ENCODE measurements at regions not wholly inside any gene's neighbourhood (a gene's known extent, or its start where the extent isn't known, plus 50 kb on each side); places are given as distances from the start of the nearest gene placed in this dataset.

DNA sequence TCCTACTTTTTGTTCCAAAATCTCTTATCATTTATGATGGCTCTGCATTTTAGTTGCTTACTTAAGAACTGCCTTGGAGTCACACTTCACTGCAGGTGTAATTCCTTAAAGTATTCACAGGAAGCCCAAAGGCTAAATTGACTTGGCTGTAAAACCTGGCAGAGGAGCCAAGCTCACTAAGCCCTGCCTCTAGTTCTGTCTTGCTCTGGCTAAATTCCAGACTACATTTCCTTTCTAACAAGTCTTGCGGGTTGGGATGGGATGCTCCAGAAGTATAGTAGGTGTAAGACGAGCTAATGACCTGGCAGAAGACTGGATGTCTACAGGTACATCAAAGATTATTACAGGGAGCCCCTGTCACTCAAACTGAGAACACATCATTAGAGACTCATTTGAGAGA, 924.0 kb upstream of the INTU start:
- DNase-seq, result no peak

DNA sequence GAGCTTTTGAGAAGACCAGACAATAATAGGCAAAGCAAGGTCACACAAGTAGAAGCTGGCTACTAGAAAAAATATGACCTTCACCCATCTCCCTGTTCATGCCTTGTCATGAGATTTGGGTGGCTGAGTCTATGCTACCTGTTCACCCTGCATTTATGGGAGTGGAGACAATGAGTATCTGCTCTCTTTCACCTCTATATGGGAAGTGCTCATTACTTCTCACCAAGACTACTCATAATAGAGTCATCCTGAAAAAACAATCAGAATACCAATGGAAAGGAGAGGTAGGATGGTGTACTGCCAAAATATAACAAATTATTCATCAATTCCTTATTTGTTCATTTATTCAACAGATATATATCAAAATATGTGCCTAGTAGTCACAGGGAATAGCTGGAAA, 921.8 kb upstream of the INTU start:
- DNase-seq, result no peak

DNA sequence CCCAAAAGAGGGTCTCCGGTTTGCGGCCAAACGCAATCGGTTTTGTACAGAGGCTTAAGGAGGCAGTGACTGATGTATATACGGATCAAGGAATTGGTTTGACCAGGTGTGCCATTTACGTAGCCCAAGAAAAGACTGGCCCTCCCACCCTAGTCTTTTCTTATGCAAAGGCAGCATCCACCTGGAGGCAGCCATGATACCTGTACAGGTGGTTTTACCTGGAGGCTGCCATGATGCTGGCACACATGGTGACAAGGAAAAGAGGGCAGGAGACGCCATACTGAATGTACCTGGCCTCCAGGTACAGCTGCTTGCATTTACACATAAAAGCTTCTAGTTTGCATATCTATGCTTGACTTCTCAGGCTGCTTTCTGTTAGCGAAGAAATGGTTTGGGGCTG, 917.7 kb upstream of the INTU start:
- DNase-seq, result no peak

DNA sequence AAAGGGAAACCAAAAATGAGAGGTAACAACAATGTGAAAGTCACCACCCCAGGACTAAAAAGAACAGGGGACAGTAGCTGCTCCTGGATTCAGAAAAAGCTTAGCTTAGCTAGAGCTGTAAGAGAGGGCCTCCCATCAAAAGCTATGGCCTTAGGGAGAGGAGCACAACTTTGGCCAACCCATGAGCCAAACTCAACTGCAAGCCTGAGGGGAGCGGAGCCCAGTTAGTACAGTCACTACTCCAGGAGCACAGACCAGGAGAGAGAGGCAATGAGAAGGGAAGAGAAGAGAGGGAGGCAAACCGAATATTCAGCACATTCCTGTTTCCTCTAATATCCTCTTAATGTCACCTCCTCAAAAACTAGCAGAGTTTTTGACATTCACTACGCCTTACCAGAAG, 917.1 kb upstream of the INTU start:
- no peak for DNase-seq

DNA sequence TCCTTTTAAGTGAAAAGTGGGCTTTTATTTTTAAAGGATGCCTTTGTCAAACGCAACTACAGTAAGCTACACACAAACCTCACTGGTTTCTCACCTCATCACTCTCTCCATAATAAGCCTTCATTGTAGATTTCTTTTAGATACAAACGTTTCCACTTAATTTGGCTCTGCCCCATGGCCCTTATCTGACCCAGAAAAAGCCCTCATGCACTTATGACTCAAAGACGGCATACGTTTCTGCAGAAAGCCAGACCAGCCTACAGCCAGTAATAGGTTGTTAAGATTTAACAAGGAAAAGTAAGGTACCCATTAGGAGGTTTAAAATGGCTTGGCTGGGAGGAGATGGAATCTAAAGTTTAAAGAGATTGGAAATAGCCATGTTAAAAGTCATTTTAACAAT, 914.6 kb upstream of the INTU start:
- no peak for DNase-seq

DNA sequence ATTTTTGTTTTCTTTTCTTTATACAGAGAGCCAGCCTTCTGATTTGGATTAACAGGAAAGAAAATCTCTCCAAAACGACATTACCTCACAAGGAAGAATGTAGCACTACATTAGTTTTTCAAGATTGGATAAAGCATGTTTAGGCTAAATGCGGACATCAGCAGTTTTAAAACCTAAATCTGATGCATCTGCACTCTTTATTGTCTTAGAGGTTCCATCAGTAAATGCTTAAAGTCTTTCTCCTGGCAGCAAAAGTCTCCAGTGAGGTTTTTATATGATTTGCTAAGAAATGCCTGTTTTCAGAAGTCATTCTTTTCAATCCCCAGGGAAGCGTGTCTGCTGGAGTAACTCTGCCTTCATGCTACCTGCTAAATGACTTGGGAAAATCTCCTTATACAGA, 912.9 kb upstream of the INTU start:
- DNase-seq, result no peak

DNA sequence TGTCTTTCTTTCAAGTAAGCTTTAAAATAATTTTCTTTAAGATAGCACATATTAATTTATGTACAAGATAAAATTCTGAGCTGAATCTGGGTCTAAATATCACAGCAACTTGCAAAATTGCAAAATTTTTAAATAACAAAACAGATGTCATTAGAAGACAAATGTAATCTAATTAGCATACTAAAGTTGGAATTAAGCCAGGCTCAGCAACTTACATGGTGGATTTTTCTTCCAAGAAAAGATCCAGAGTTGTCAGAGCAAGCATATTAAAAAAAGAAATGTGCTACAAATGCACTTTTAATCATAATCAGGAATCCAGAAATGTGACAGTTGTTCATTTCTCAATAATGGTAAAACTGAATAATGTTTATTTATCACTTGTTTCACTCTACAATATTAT, 906.9 kb upstream of the INTU start:
- DNase-seq, result no peak

DNA sequence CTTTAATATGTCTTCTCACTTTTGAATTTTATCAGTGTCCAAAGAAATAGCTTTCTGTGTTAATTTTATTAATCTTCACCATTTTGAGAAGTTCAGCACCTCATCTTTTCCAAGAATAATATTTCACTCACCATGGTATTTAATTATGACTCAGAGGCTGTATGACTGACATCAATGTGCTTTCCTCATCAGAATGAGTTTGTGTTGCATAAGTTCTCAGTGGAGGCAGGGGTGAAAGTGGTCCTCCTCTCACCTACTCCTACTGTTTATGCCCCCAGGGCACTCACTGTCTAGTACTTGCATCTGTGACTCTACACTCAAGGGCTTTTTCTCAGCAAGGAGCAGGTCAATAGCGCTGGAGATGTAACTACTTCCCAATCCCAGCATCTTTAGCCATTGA, 905.3 kb upstream of the INTU start:
- no peak for DNase-seq

DNA sequence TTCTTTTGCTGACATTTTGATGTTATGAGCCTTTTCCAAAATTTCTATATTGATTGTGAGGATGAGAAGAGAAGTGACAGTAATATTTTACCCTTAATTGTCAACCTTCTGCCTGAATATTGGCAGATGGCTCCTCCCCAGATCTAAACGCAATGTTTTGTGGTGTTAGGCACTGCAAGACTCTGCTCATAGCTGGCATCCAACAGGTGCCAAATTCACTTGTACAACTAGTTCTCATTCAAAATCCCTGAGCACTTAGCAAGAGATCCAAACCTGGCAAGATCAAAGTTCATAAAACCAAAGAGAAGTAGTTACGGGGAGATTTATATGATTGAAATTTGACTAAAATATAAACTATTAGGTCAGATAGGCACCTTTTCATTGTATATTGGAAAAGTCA, 901.7 kb upstream of the INTU start:
- no peak for DNase-seq

DNA sequence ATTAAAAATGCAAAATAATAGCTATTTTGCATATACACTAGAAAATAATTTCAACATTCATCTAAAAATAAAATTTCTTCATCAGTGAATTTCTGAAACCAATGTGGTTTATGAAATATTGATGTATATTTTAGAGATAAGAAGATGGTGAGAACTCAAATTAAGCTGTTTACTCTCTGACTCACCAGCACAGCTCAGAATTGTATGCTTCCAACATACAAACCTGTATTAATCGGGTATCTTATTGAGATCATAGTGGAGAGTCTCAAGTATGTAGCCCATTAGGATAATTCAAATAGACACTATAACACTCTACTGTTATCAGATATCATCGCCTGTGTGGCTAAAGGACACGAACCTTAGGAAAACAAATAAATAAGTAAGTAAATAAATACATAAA, 899.5 kb upstream of the INTU start:
- DNase-seq, result peak; percentile 23

DNA sequence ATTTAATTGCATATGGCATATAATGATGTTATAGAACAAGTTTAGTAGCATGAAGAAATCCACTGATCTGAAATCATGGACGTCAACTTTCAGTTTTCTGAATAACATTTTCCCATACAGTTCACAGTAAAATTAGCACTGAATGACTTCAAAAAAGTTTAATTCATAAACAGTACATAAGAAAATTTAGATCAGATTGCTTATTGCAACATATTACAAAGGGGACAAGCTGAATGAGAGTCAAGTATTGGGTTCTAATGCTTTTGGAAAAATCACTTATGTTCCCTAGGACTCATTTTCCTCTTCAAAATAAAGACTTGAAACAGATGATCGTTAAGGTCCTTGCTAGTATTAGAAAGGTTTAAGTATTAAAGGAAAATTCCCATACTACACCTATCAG, 898.3 kb upstream of the INTU start:
- no peak for DNase-seq

DNA sequence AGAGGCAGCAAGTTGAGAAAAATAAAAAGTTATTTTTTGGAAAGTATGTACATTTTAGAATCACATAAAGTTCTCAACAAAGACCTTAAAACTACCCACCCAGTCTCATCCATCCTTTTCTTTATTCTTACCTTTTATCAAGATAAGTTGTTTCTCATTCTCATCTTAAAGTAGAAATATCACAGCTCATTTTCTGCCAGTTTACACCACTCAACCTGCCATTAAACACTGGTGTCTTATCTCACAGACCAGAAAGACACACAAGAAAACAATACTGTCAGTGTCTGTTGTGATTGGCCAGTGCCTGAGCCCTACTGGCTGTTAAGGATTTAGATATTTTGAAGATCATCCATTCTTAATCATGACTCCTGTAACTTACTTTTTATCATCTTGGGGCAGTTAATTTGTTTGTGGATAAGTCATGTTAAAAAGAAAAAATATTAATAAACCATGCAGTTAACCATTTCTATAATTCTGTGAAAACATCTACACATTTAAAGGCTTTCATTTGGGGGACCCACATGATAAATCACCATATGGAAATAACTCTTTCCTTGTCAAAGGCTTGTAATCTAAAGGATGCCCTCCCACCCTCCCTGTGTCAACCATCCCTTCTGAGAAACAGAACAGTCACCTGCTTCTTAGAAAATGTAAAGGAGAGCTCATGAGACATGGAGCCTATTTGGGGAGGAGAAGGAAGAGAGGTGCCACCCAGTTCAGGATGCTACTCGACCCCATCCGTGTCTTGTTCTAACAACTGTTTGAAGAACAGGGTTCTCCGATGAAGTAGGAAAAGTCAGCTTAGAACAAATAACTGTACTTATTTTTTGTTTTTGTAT, 897.2 kb upstream of the INTU start:
- DNase-seq, result no peak

DNA sequence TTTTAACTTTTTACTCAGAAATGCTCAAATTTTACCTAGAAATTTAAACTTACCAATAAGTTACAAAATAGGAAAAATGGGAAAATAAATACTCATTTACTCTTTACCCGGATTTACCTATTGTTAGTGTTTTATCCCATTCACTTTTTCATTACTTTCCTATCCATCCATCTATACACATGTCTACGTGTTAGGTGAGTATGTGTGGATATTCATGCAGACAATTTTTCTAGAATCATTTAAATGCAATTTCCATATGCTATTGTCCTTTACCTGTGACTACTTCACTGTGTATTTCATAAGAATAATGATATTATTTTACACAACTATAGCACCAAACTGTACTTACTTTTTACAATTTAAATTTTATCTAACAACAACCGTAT, 896.6 kb upstream of the INTU start:
- no peak for DNase-seq

DNA sequence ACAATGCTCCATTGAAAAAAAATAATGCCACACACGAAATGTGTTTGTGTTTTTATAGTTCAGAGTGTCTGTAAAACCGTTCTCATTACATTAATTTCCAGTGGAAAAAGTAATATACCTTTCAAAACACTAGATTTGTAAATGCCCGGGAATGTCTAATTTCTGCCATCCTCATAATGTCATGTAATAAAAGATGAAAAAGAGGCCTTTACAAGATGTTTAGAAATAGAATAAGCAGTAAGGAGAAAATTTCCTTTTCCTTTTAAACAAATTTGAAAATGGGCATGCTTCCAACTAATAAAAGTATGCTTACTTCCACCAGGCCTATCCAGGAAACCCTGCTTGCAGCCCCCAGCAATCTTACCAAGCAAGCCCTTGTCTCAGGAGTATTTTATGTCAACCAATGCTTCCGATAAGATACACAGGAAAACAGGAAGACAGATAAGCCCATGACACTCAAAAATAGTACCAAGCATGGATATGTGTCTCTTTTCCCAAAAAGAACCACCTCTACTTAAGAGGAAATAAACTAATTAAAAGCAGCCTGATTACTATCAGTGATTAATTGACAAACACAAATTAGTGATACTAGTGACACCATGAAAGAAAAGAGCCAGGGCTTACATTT, 894.7 kb upstream of the INTU start:
- no peak for DNase-seq

DNA sequence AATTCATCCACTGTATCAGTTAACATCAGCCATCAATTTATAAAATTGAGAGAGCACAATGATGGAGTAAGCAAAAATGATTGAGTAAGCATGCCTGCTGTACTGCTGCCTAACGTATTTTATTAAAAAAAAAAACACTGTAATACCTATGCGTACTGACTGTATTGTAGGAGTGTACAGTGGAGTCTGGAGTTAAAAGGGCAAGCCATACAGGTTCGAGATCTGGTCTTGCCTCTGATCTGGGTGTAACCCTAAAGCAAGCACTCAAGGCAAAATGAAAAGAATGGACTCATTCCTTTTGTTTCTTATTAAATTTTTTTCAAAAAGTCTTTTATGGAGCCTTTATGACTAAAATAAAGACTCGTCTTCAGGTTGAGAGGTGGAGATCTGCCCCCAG, 894.2 kb upstream of the INTU start:
- DNase-seq, result no peak

DNA sequence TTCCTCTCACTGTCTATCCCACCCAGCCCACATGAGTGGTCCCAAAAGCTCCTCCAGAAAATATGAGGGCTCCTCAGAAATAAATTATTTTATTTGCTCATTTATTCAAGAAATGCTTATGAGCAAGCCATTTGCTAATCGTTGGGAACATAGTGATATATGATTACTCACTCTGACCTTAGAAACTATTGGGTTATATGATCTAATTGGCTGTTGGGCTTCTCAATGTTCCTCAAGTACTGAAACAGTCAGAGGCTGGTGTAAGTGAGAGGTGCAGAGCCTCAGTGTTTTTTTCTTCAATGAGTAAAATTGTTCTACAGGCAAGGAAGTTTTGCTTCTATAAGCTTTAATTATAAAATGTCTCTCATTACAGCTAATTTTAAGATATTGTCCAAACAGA, 893.8 kb upstream of the INTU start:
- DNase-seq, result no peak

DNA sequence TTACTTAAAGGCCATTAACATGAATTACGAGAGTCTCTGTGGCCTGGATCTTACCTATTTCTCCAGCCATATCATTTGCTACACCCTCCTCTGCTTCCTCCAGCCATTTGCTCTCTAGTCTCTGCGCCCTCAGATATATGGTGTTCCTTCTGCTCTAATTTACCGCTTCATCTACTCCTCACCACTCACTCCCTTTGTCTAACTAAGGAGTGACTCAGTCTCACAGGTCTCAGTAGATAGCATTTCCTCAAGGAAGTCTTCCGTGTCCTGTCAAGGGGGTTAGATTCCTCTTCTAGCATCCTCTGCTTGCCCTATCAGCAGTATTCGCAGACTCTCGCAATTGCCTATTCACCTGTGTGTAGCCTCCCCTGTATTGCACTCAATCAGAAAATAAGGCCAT, 892.1 kb upstream of the INTU start:
- no peak for DNase-seq

DNA sequence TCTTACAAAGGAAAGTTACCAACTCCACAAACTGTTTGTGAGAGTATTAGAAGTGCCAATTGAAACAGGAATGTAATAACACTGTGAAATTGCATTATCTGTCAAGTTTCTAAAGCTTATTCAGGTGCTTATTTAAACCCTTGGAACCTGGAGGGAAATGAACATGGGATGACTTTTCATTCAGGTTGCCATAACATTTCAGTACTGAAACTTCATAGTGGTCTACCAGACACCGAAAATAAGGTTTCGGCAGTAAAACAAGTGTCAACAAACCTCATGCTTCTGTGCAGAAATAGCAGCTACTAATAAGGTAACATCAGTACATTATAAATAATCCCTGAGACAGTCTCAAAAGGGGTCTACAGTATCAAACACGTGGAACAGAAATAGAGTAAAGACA, 890.7 kb upstream of the INTU start:
- no peak for DNase-seq

DNA sequence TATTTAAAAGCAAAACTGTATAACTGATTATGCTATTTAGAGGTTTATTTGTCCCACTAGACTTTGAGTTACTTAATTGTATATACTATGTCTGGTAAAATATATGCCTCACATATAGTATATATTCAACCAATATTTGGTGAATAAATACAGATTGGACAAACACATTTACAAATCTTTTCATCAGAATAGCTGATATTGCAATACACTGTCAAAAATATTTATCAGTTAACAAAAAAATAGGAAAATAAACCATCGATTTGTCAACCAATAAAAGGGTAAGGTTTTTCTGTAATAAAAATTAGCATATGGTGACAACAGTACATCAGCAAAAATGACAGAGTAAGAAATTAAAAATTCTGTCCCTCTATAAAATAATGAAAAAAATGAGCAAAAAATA, 889.9 kb upstream of the INTU start:
- no peak for DNase-seq

DNA sequence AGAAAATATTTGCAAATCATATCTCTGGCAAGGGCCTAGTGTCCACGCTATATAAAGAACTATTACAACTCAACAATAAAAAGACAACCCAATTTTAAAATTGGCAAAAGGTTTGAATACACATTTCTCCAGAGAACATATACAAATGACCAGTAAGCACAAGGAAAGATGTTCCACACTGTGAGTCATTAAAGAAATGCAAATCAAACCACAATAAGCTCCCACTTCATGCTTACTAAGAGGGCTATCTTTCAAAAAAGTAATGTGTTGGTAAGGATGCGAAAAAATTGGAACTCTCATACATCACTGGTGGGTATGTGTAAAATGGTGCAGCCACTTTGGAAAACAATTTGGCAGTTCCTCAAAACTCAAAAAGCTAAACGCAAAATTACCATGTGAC, 884.0 kb upstream of the INTU start:
- DNase-seq, result no peak

DNA sequence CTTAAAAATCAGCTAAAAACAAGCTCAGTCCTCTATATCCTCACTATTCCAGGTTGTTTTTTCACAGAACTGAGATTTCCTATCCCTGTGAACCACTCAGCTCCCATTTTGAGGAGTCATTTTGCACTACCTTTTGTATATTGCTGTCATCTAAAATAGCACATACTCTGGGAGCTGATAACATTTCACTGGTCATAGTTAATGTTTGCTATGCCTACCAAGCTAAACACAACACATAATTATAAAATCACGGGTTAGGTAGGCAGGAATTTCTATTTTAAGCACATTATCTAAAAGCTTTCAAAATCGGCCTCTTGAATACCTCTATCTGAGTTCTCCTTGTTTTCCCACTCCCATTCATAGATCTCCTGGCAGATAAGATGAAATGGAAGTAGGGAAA, 882.0 kb upstream of the INTU start:
- no peak for DNase-seq

DNA sequence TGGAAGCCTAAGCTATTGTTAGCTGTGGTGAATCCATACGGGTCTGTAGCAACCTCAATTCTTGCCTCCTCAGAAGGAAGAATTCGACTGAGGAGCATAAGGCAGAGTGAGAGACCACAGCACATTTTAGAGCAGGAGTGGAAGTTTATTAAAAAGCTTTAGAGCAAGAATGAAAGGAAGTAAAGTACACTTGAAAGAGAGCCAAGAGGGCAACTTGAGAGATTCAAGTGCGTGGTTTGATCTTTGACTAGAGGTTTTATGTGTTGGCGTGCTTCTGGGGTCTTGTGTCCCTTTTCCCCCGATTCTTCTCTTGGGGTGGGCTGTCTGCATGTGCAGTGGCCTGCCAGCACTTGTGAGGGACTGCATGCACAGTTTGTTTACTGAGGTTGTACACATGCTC, 880.6 kb upstream of the INTU start:
- DNase-seq, result no peak

DNA sequence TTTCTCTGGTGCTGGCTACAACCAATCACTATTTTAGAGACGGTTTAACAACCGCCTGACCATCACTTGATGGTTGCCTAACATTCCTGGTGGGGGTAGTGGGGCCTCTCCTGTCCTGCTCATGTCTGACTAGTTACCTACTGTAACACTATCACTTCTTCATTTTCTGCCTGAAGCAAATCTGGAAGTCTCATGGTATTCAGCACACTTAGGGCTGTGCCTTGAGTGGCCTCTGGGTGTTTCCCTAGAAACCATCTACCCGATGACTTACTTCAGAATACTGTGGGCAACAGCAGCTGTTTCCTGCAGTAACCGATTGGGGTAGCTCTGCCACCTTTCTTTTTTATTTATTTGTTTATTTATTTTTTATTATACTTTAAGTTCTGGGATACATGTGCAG, 880.1 kb upstream of the INTU start:
- DNase-seq, result no peak

DNA sequence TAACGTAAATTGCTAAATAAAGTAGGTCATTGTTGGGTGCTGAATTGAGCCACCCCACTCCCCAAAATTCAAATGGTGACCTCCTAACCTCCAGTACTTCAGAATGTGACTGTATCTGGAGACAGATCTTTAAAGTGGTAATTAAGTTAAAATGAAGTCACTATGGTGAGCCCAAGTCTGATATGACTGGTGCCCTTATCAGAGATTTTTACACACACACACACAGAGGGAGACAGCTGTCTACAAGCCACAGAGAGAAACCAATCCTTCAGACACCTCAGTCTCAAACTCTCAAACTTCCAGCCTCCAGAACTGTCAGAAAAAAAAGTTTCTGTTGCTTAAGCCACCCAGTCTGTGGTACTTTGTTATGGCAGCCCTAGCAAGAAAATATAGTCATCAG, 879.2 kb upstream of the INTU start:
- no peak for DNase-seq

DNA sequence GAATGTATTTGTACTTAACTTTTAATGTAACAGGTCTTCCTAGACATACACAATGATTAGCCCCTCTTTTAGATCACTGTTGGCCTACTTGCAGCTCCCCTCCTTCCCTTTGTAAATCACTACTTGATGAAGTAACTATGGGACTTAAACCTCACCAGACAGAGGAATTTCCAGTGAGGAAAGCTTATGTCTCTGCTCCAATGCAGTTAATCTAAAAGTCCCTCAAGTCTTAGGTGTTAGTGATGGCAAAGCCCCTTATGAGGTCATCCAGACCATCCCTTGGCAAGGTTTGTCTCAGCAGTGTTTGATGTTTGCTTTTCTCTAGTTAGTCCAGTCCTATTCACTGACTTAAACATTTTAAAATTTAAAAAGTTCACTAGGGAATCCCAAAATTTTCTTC, 877.3 kb upstream of the INTU start:
- no peak for DNase-seq

Measured in DMS153 (cell line).